Panc1 (cell line): ENCODE measurements at regions not wholly inside any gene's neighbourhood (a gene's known extent, or its start where the extent isn't known, plus 50 kb on each side); places are given as distances from the start of the nearest gene placed in this dataset.

Experiments used
- CTCF ChIP-seq: fragments of 450-650 bp; IDR thresholded peaks from 2 replicates; pipeline ENCODE4 v1.5.1; 2017; ENCODE audit warnings: mild to moderate bottlenecking
- POLR2AphosphoS5 ChIP-seq: IDR thresholded peaks from 2 replicates; pipeline ENCODE4 v1.6.1; 2012; ENCODE audit warnings: mild to moderate bottlenecking, low read depth, low read length, moderate library complexity
- REST ChIP-seq, 2 experiments: IDR thresholded peaks; 2 replicates each; pipeline ENCODE4 v1.6.1; 2011 to 2012; ENCODE audit warnings: low read depth in 2 of 2, control low read depth in 1 of 2, low read length in 1 of 2, mild to moderate bottlenecking in 1 of 2, moderate library complexity in 1 of 2; ENCODE audit not compliant: insufficient read depth in 1 of 2

GRCh38 chr2:40773291-40773690, 321.4 kb upstream of the SLC8A1 start:
- no peak for TF ChIP-seq CTCF
- TF ChIP-seq POLR2AphosphoS5: no peak
- TF ChIP-seq REST (IDR thresholded peaks at IDR 0.05; ENCODE audit: insufficient read depth in 1 of 2, low read depth in 2 of 2, low read length in 1 of 2): no peak
